ENCODE measurements at regions not wholly inside any gene's neighbourhood (a gene's known extent, or its start where the extent isn't known, plus 50 kb on each side); places are given as distances from the start of the nearest gene placed in this dataset.

DNA sequence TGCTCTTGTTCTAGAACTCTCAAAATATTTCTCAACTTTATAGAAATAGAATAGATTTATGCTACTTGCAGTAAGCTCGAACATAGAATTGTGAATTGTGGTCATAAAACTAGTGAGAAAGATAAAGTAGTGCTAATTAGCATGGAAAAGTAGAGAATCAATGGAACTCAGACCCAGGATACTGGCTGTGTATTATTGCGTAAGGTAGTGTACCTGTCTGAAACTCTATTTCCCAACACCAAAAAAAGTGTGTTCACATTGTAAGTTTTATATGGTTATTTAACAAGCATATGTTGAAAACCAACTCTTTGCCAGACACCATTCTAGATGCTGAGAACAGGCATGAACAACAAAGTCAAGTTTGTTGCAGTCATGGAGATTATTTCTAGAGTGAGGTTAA is 720.5 kb upstream of the ATXN7L3B start:
- Histone ChIP-seq H3K27ac (ENCODE audit: low read depth in 1 of 2, low read length in 2 of 2) (no peak overlapping the region), H3K36me3 (ENCODE audit: control insufficient read depth in 4 of 4, insufficient read depth in 3 of 4, low read depth in 1 of 4, low read length in 3 of 4) (no peaks in the 10 kb centered on the region), H3K4me3 (ENCODE audit: low read depth in 1 of 3, low read length in 3 of 3) (no peak overlapping the region), H3K4me1 (ENCODE audit: control insufficient read depth in 4 of 4, insufficient read depth in 4 of 4, low read length in 3 of 4) (peaks cover 0 to 2% (median under 1%) of the 10 kb centered on the region in 4 donors), H3K9me3 (ENCODE audit: control insufficient read depth in 4 of 4, low read length in 3 of 4) (peaks cover 0 to 2% (median 0%) of the 10 kb centered on the region in 4 donors), H3K9ac (ENCODE audit: low read depth in 1 of 2, low read length in 2 of 2) (no peak overlapping the region), H3K27me3 (ENCODE audit: control insufficient read depth in 4 of 4, insufficient read depth in 4 of 4, low read length in 3 of 4) (peaks cover 0 to 3% (median 0%) of the 10 kb centered on the region in 4 donors)
- 70% methylated on average over 2 of the region's 2 CpGs for WGBS
- no peak for DNase-seq (ENCODE audit: low spot score)
- no peak for TF ChIP-seq NR2F2 (IDR thresholded peaks at IDR 0.05)
- TF ChIP-seq SP1 (IDR thresholded peaks at IDR 0.05), result no peak
- TF ChIP-seq, protein P1, sequence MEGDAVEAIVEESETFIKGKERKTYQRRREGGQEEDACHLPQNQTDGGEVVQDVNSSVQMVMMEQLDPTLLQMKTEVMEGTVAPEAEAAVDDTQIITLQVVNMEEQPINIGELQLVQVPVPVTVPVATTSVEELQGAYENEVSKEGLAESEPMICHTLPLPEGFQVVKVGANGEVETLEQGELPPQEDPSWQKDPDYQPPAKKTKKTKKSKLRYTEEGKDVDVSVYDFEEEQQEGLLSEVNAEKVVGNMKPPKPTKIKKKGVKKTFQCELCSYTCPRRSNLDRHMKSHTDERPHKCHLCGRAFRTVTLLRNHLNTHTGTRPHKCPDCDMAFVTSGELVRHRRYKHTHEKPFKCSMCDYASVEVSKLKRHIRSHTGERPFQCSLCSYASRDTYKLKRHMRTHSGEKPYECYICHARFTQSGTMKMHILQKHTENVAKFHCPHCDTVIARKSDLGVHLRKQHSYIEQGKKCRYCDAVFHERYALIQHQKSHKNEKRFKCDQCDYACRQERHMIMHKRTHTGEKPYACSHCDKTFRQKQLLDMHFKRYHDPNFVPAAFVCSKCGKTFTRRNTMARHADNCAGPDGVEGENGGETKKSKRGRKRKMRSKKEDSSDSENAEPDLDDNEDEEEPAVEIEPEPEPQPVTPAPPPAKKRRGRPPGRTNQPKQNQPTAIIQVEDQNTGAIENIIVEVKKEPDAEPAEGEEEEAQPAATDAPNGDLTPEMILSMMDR (IDR thresholded peaks at IDR 0.05; ENCODE audit: low read depth, low read length, missing input control), result no peak
- TF ChIP-seq, protein P2, sequence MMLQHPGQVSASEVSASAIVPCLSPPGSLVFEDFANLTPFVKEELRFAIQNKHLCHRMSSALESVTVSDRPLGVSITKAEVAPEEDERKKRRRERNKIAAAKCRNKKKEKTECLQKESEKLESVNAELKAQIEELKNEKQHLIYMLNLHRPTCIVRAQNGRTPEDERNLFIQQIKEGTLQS (IDR thresholded peaks at IDR 0.05), result no peak
- TF ChIP-seq FOXA2 (IDR thresholded peaks at IDR 0.05), result no peak
- no peak for TF ChIP-seq YY1 (IDR thresholded peaks at IDR 0.05)
- TF ChIP-seq HNF4A (conservative IDR thresholded peaks at IDR 0.05), result no peak
- no peak for TF ChIP-seq RAD21 (IDR thresholded peaks at IDR 0.05)
- TF ChIP-seq JUND (IDR thresholded peaks at IDR 0.05), result no peak
- TF ChIP-seq EGR1 (IDR thresholded peaks at IDR 0.05; ENCODE audit: low read depth in 2 of 2), result no peak
- TF ChIP-seq, protein P3, sequence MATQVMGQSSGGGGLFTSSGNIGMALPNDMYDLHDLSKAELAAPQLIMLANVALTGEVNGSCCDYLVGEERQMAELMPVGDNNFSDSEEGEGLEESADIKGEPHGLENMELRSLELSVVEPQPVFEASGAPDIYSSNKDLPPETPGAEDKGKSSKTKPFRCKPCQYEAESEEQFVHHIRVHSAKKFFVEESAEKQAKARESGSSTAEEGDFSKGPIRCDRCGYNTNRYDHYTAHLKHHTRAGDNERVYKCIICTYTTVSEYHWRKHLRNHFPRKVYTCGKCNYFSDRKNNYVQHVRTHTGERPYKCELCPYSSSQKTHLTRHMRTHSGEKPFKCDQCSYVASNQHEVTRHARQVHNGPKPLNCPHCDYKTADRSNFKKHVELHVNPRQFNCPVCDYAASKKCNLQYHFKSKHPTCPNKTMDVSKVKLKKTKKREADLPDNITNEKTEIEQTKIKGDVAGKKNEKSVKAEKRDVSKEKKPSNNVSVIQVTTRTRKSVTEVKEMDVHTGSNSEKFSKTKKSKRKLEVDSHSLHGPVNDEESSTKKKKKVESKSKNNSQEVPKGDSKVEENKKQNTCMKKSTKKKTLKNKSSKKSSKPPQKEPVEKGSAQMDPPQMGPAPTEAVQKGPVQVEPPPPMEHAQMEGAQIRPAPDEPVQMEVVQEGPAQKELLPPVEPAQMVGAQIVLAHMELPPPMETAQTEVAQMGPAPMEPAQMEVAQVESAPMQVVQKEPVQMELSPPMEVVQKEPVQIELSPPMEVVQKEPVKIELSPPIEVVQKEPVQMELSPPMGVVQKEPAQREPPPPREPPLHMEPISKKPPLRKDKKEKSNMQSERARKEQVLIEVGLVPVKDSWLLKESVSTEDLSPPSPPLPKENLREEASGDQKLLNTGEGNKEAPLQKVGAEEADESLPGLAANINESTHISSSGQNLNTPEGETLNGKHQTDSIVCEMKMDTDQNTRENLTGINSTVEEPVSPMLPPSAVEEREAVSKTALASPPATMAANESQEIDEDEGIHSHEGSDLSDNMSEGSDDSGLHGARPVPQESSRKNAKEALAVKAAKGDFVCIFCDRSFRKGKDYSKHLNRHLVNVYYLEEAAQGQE (IDR thresholded peaks at IDR 0.05), result no peak
- TF ChIP-seq GABPA (IDR thresholded peaks at IDR 0.05 in 1 of 2, conservative IDR thresholded peaks at IDR 0.05 in 1 of 2), result no peak

DNA sequence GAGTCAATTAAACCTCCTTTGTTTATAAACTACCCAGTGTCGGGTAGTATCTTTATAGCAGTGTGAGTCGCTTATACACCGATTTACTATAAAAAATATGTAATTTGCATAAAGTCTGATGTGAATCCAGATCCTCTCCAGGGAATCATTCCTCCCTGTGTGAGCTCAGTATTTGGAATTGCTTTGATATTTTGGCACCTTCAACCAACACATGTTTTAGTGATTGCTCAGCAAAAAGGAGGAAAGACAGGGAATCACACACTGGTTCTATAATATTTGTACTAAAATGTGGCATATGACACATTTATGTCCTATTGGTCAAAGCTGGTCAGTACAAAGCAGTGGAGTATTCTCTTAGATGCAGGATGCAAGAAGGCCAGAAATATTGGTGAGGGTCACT is 703.9 kb upstream of the ATXN7L3B start:
- Histone ChIP-seq H3K27ac (ENCODE audit: low read depth in 1 of 2, low read length in 2 of 2) (no peak overlapping the region), H3K9me3 (ENCODE audit: control insufficient read depth in 4 of 4, low read length in 3 of 4) (no peaks in the 10 kb centered on the region), H3K4me1 (ENCODE audit: control insufficient read depth in 4 of 4, insufficient read depth in 4 of 4, low read length in 3 of 4) (no peaks in the 10 kb centered on the region), H3K36me3 (ENCODE audit: control insufficient read depth in 4 of 4, insufficient read depth in 3 of 4, low read depth in 1 of 4, low read length in 3 of 4) (no peaks in the 10 kb centered on the region), H3K4me3 (ENCODE audit: low read depth in 1 of 3, low read length in 3 of 3) (no peak overlapping the region), H3K9ac (ENCODE audit: low read depth in 1 of 2, low read length in 2 of 2) (no peak overlapping the region), H3K27me3 (ENCODE audit: control insufficient read depth in 4 of 4, insufficient read depth in 4 of 4, low read length in 3 of 4) (no peaks in the 10 kb centered on the region)
- WGBS, result 82% methylated on average over 3 of the region's 3 CpGs
- no peak for DNase-seq (ENCODE audit: low spot score)
- TF ChIP-seq HNF4G (IDR thresholded peaks at IDR 0.05), result no peak
- TF ChIP-seq JUND (IDR thresholded peaks at IDR 0.05), result no peak
- TF ChIP-seq, protein P4, sequence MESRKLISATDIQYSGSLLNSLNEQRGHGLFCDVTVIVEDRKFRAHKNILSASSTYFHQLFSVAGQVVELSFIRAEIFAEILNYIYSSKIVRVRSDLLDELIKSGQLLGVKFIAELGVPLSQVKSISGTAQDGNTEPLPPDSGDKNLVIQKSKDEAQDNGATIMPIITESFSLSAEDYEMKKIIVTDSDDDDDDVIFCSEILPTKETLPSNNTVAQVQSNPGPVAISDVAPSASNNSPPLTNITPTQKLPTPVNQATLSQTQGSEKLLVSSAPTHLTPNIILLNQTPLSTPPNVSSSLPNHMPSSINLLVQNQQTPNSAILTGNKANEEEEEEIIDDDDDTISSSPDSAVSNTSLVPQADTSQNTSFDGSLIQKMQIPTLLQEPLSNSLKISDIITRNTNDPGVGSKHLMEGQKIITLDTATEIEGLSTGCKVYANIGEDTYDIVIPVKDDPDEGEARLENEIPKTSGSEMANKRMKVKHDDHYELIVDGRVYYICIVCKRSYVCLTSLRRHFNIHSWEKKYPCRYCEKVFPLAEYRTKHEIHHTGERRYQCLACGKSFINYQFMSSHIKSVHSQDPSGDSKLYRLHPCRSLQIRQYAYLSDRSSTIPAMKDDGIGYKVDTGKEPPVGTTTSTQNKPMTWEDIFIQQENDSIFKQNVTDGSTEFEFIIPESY (IDR thresholded peaks at IDR 0.05), result no peak
- no peak for TF ChIP-seq RXRA (IDR thresholded peaks at IDR 0.05)
- TF ChIP-seq GABPA (IDR thresholded peaks at IDR 0.05 in 1 of 2, conservative IDR thresholded peaks at IDR 0.05 in 1 of 2), result no peak
- TF ChIP-seq, protein P3 (IDR thresholded peaks at IDR 0.05), result no peak
- TF ChIP-seq RAD21 (IDR thresholded peaks at IDR 0.05), result no peak
- no peak for TF ChIP-seq YY1 (IDR thresholded peaks at IDR 0.05)
- no peak for TF ChIP-seq EGR1 (IDR thresholded peaks at IDR 0.05; ENCODE audit: low read depth in 2 of 2)
- TF ChIP-seq NR2F2 (IDR thresholded peaks at IDR 0.05), result no peak
- TF ChIP-seq, protein P2 (IDR thresholded peaks at IDR 0.05), result no peak
- TF ChIP-seq, protein P5, sequence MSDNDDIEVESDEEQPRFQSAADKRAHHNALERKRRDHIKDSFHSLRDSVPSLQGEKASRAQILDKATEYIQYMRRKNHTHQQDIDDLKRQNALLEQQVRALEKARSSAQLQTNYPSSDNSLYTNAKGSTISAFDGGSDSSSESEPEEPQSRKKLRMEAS (IDR thresholded peaks at IDR 0.05), result no peak
- TF ChIP-seq SP1 (IDR thresholded peaks at IDR 0.05), result no peak
- no peak for TF ChIP-seq FOXA2 (IDR thresholded peaks at IDR 0.05)
- TF ChIP-seq HNF4A (conservative IDR thresholded peaks at IDR 0.05), result no peak
- TF ChIP-seq TAF1 (conservative IDR thresholded peaks at IDR 0.05), result no peak
